IMR-90 (cell line): ENCODE measurements at regions not wholly inside any gene's neighbourhood (a gene's known extent, or its start where the extent isn't known, plus 50 kb on each side); places are given as distances from the start of the nearest gene placed in this dataset.

ENCODE experiments used
- ATAC-seq: fragments of 200-7000 bp; cut with Tn5 transposase; 2 replicates; pipeline ENCODE4 v1.9.1; 2020; ENCODE audit warnings: low read depth, mild to moderate bottlenecking, moderate library complexity
- BruUV-seq: library from RNA; stranded (reverse); fragments of 400-500 nt; replicated peaks from 2 replicates; lab custom pipeline; 2021; lab: Mats Ljungman, UMichigan
- CTCF ChIA-PET: fragments of 300-600 bp; formaldehyde crosslinking; extraction: SDS; loops from one replicate; lab custom pipeline; 2021; ENCODE audit warnings: antibody characterized with exemption; lab: Yijun Ruan, JAX
- POLR2A ChIA-PET: fragments of 300-600 bp; sonication (Branson Sonifier 250); formaldehyde crosslinking; loops from one replicate; lab custom pipeline; 2022; ENCODE audit warnings: antibody characterized with exemption; ENCODE audit not compliant: unreplicated experiment; lab: Charles Lee
- DNase-seq: peaks from one replicate; pipeline ENCODE4 v3.0.0; 2013
- H2AFZ ChIP-seq: replicated peaks from 2 replicates; pipeline ENCODE3; 2013; ENCODE audit warnings: low read length, mild to moderate bottlenecking; ENCODE audit not compliant: poor library complexity
- H2AK5ac ChIP-seq: 2 replicates; pipeline ENCODE4 v1.6.1; 2013; ENCODE audit warnings: low read depth, low read length, inconsistent platforms
- H2AK9ac ChIP-seq: replicated peaks from 2 replicates; pipeline ENCODE3; 2013; ENCODE audit warnings: mild to moderate bottlenecking, low read depth, low read length, moderate library complexity; ENCODE audit not compliant: poor library complexity
- H2BK120ac ChIP-seq: 2 replicates; pipeline ENCODE4 v1.6.1; 2013; ENCODE audit warnings: low read depth, low read length, inconsistent platforms
- H2BK15ac ChIP-seq: 3 replicates; pipeline ENCODE4 v1.6.1; 2013; ENCODE audit warnings: low read depth, low read length, inconsistent platforms
- H2BK20ac ChIP-seq: 2 replicates; pipeline ENCODE4 v1.6.1; 2013; ENCODE audit warnings: low read depth, mild to moderate bottlenecking, inconsistent platforms, low read length, moderate library complexity
- H2BK5ac ChIP-seq: 2 replicates; pipeline ENCODE4 v1.6.1; 2013; ENCODE audit warnings: mild to moderate bottlenecking, low read depth, low read length, inconsistent platforms; ENCODE audit not compliant: poor library complexity, severe bottlenecking
- H3K14ac ChIP-seq: replicated peaks from 2 replicates; pipeline ENCODE4 v1.6.1; 2013; ENCODE audit warnings: low read depth, low read length, inconsistent platforms
- H3K18ac ChIP-seq: 2 replicates; pipeline ENCODE4 v1.6.1; 2013; ENCODE audit warnings: low read depth, low read length, control low read depth
- H3K23ac ChIP-seq: 2 replicates; pipeline ENCODE4 v1.6.1; 2013; ENCODE audit warnings: low read depth, low read length, inconsistent platforms
- H3K27ac ChIP-seq: 2 replicates; pipeline ENCODE4 v1.5.1; 2013; ENCODE audit warnings: mild to moderate bottlenecking, control low read depth, low read length; ENCODE audit not compliant: insufficient read depth
- H3K27me3 ChIP-seq: 2 replicates; pipeline ENCODE4 v1.6.1; 2013; ENCODE audit warnings: low read length; ENCODE audit not compliant: control insufficient read depth, insufficient read depth
- H3K36me3 ChIP-seq: 2 replicates; pipeline ENCODE4 v1.6.1; 2013; ENCODE audit warnings: low read length, mixed read lengths; ENCODE audit not compliant: control insufficient read depth, insufficient read depth
- H3K4ac ChIP-seq: 2 replicates; pipeline ENCODE4 v1.6.1; 2013; ENCODE audit warnings: low read depth, low read length, inconsistent platforms
- H3K4me1 ChIP-seq: 2 replicates; pipeline ENCODE4 v1.6.1; 2013; ENCODE audit warnings: low read length, mixed read lengths; ENCODE audit not compliant: control insufficient read depth, insufficient read depth
- H3K4me2 ChIP-seq: 2 replicates; pipeline ENCODE4 v1.6.1; 2013; ENCODE audit warnings: low read depth, mild to moderate bottlenecking, control low read depth, low read length, moderate library complexity
- H3K4me3 ChIP-seq: 2 replicates; pipeline ENCODE4 v1.5.1; 2013; ENCODE audit warnings: low read depth, mild to moderate bottlenecking, control low read depth, low read length, moderate library complexity; ENCODE audit not compliant: insufficient read depth
- H3K56ac ChIP-seq: 2 replicates; pipeline ENCODE4 v1.6.1; 2013; ENCODE audit warnings: low read length, inconsistent platforms; ENCODE audit not compliant: insufficient read depth; ENCODE audit errors: extremely low read depth
- H3K79me1 ChIP-seq, 2 experiments: 2 replicates each; pipeline ENCODE4 v1.6.1; 2013; ENCODE audit warnings: low read length in 2 of 2, inconsistent platforms in 1 of 2, low read depth in 1 of 2
- H3K9ac ChIP-seq: 2 replicates; pipeline ENCODE4 v1.6.1; 2013; ENCODE audit warnings: low read depth, low read length, control low read depth
- H3K9me1 ChIP-seq: 2 replicates; pipeline ENCODE4 v1.6.1; 2013; ENCODE audit warnings: low read length, inconsistent platforms; ENCODE audit not compliant: insufficient read depth
- H3K9me3 ChIP-seq: 2 replicates; pipeline ENCODE4 v1.6.1; 2013; ENCODE audit warnings: low read length; ENCODE audit not compliant: control insufficient read depth, insufficient read depth
- H4K20me1 ChIP-seq: 2 replicates; pipeline ENCODE4 v1.6.1; 2013; ENCODE audit warnings: low read length, inconsistent platforms; ENCODE audit not compliant: insufficient read depth
- H4K5ac ChIP-seq: 2 replicates; pipeline ENCODE4 v1.6.1; 2013; ENCODE audit warnings: mild to moderate bottlenecking, low read depth, low read length, control low read depth
- H4K8ac ChIP-seq, 2 experiments: 2 replicates each; pipeline ENCODE4 v1.6.1; 2013; ENCODE audit warnings: low read depth in 2 of 2, low read length in 2 of 2, control low read depth in 1 of 2, inconsistent platforms in 1 of 2
- H4K91ac ChIP-seq: 2 replicates; pipeline ENCODE4 v1.6.1; 2013; ENCODE audit warnings: low read depth, low read length, inconsistent platforms; ENCODE audit not compliant: insufficient read depth
- BHLHE40 ChIP-seq: fragments of 150-350 bp; IDR thresholded peaks from 2 replicates; pipeline ENCODE4 v1.6.1; 2016; ENCODE audit warnings: mild to moderate bottlenecking, low read depth, low read length
- CEBPB ChIP-seq: IDR thresholded peaks from 2 replicates; pipeline ENCODE4 v1.6.1; 2012; ENCODE audit warnings: low read depth, low read length, improper control_type of control experiment
- CHD1 ChIP-seq: IDR thresholded peaks from 2 replicates; pipeline ENCODE4 v1.6.1; 2012; ENCODE audit warnings: low read depth, low read length, improper control_type of control experiment
- FOS ChIP-seq: fragments of 150-350 bp; IDR thresholded peaks from 2 replicates; pipeline ENCODE4 v1.6.1; 2016; ENCODE audit warnings: low read depth, low read length
- MAFK ChIP-seq: IDR thresholded peaks from 2 replicates; pipeline ENCODE4 v1.6.1; 2012; ENCODE audit warnings: low read depth, low read length, improper control_type of control experiment
- MAZ ChIP-seq: IDR thresholded peaks from 2 replicates; pipeline ENCODE4 v1.6.1; 2012; ENCODE audit warnings: low read depth, mild to moderate bottlenecking, low read length, improper control_type of control experiment, moderate library complexity, borderline replicate concordance
- MXI1 ChIP-seq: IDR thresholded peaks from 2 replicates; pipeline ENCODE4 v1.6.1; 2012; ENCODE audit warnings: low read depth, mild to moderate bottlenecking, low read length, moderate library complexity, borderline replicate concordance
- NFE2L2 ChIP-seq: fragments of 150-350 bp; IDR thresholded peaks from 2 replicates; pipeline ENCODE4 v1.6.1; 2016; ENCODE audit warnings: low read depth, mild to moderate bottlenecking, low read length
- POLR2A ChIP-seq: IDR thresholded peaks from 2 replicates; pipeline ENCODE4 v1.6.1; 2012; ENCODE audit warnings: mild to moderate bottlenecking, low read depth, low read length
- RAD21 ChIP-seq: IDR thresholded peaks from 2 replicates; pipeline ENCODE4 v1.6.1; 2012; ENCODE audit warnings: low read length, improper control_type of control experiment
- RCOR1 ChIP-seq: IDR thresholded peaks from 2 replicates; pipeline ENCODE4 v1.6.1; 2012; ENCODE audit warnings: mild to moderate bottlenecking, low read length, improper control_type of control experiment; ENCODE audit not compliant: insufficient replicate concordance
- RFX5 ChIP-seq: IDR thresholded peaks from 2 replicates; pipeline ENCODE4 v1.8.0; 2012; ENCODE audit warnings: low read depth, mild to moderate bottlenecking, low read length, moderate library complexity
- SMC3 ChIP-seq: fragments of 150-350 bp; IDR thresholded peaks from 2 replicates; pipeline ENCODE4 v1.6.1; 2016; ENCODE audit warnings: low read depth, mild to moderate bottlenecking, antibody characterized with exemption, low read length, moderate library complexity
- WGBS, 2 experiments: methylation state at CpG; one replicate each; pipeline versions ENCODE4 v1.1.5 to v1.1.7; 2013; ENCODE audit warnings: missing lambda C conversion rate in 2 of 2; ENCODE audit not compliant: insufficient read length in 1 of 2; ENCODE audit errors: extremely low coverage in 2 of 2; 5-methylcytosine and 5-hydroxymethylcytosine counted together
- dilution Hi-C: fragments of 300-500 bp; cut with HindIII; formaldehyde crosslinking; loops from one replicate; pipeline ENCODE4 v1.14.3; 2018; ENCODE audit warnings: low sequenced_read_pairs; ENCODE audit not compliant: unreplicated experiment
- in situ Hi-C: fragments of 300-500 bp; cut with MboI; formaldehyde crosslinking; loops from 3 replicates; pipeline ENCODE4 v1.14.3; 2019; ENCODE audit warnings: low sequenced_read_pairs, inconsistent platforms, mixed read lengths
- intact Hi-C: fragments of 100-400 bp; cut with micrococcal nuclease; formaldehyde crosslinking; loops from 2 replicates; pipeline ENCODE4 v1.10.0; 2022
- TF ChIP-seq, protein P1 (sequence below): fragments of 150-350 bp; IDR thresholded peaks from 2 replicates; pipeline ENCODE4 v1.6.1; 2017; ENCODE audit warnings: mild to moderate bottlenecking, antibody characterized with exemption, low read length, low read depth
- TF ChIP-seq, protein P2 (sequence below): fragments of 150-350 bp; IDR thresholded peaks from 2 replicates; pipeline ENCODE4 v1.6.1; 2016; ENCODE audit warnings: low read depth, mild to moderate bottlenecking, low read length, moderate library complexity, borderline replicate concordance
- TF ChIP-seq, protein P3 (sequence below): conservative IDR thresholded peaks from 2 replicates; pipeline ENCODE4 v1.5.1; 2012; ENCODE audit warnings: mild to moderate bottlenecking, low read depth, low read length, improper control_type of control experiment

DNA sequence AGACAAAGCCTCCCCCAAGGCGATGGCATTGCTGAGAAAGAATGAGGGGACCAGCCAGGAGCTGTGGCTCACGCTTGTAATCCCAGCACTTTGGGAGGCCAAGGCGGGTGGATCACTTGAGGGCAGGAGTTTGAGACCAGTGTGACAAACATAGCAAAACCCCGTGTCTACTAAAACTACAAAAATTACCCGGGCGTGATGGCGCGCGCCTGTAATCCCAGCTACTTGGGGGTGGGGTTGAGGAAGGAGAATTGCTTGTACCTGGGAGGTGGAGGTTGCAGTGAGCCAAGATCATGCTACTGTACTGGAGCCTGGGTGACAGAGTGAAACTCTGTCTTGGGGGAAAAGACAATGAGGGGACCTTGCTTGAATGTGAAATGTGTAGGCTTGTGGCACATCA, 402.4 kb upstream of the C2CD4B start:
- intact Hi-C loops (loop anchor here (5.0 kb wide), 1 partner anchor 175 kb away; the partner anchor contains the start of gene TLN2), in situ Hi-C loops (no loop called here), dilution Hi-C loops (no loop called here)
- H3K23ac ChIP-seq: no peak overlapping the region
- CTCF ChIA-PET: no interaction called here
- H2BK120ac ChIP-seq: no peak overlapping the region
- no peak overlapping the region for H3K4me2 ChIP-seq
- no peak overlapping the region for H3K27ac ChIP-seq
- H4K8ac ChIP-seq: no peak overlapping the region
- no TSS peak for BruUV-seq
- H4K20me1 ChIP-seq: peaks cover 25% of the 10 kb centered on the region
- H2BK15ac ChIP-seq: no peak overlapping the region
- H3K9me1 ChIP-seq: peaks cover 12% of the 10 kb centered on the region; the same call in 1 of the 2 replicates
- DNase-seq: no peak
- no peaks in the 10 kb centered on the region for H3K9me3 ChIP-seq
- H3K18ac ChIP-seq: no peak overlapping the region
- H2AFZ ChIP-seq: no peak overlapping the region
- TF ChIP-seq FOS (no peak), POLR2A (no peak), CEBPB (no peak), MXI1 (no peak), MAZ (no peak), SMC3 (no peak), CHD1 (no peak), RFX5 (no peak), RAD21 (no peak), MAFK (no peak), NFE2L2 (no peak), BHLHE40 (no peak), RCOR1 (no peak)
- TF ChIP-seq, protein P1, sequence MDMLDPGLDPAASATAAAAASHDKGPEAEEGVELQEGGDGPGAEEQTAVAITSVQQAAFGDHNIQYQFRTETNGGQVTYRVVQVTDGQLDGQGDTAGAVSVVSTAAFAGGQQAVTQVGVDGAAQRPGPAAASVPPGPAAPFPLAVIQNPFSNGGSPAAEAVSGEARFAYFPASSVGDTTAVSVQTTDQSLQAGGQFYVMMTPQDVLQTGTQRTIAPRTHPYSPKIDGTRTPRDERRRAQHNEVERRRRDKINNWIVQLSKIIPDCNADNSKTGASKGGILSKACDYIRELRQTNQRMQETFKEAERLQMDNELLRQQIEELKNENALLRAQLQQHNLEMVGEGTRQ: no peak
- TF ChIP-seq, protein P2, sequence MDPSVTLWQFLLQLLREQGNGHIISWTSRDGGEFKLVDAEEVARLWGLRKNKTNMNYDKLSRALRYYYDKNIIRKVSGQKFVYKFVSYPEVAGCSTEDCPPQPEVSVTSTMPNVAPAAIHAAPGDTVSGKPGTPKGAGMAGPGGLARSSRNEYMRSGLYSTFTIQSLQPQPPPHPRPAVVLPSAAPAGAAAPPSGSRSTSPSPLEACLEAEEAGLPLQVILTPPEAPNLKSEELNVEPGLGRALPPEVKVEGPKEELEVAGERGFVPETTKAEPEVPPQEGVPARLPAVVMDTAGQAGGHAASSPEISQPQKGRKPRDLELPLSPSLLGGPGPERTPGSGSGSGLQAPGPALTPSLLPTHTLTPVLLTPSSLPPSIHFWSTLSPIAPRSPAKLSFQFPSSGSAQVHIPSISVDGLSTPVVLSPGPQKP: no peak
- TF ChIP-seq, protein P3, sequence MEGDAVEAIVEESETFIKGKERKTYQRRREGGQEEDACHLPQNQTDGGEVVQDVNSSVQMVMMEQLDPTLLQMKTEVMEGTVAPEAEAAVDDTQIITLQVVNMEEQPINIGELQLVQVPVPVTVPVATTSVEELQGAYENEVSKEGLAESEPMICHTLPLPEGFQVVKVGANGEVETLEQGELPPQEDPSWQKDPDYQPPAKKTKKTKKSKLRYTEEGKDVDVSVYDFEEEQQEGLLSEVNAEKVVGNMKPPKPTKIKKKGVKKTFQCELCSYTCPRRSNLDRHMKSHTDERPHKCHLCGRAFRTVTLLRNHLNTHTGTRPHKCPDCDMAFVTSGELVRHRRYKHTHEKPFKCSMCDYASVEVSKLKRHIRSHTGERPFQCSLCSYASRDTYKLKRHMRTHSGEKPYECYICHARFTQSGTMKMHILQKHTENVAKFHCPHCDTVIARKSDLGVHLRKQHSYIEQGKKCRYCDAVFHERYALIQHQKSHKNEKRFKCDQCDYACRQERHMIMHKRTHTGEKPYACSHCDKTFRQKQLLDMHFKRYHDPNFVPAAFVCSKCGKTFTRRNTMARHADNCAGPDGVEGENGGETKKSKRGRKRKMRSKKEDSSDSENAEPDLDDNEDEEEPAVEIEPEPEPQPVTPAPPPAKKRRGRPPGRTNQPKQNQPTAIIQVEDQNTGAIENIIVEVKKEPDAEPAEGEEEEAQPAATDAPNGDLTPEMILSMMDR: no peak
- no peak for ATAC-seq
- no peaks in the 10 kb centered on the region for H3K36me3 ChIP-seq
- peaks cover 14% of the 10 kb centered on the region for H3K4me1 ChIP-seq
- H3K9ac ChIP-seq: no peak overlapping the region
- H3K4me3 ChIP-seq: no peak overlapping the region
- H2BK5ac ChIP-seq: no peak overlapping the region
- peaks cover 21% of the 10 kb centered on the region for H3K27me3 ChIP-seq
- no peak overlapping the region for H3K4ac ChIP-seq
- no peak overlapping the region for H4K5ac ChIP-seq
- H4K91ac ChIP-seq: no peak overlapping the region
- no peak overlapping the region for H3K56ac ChIP-seq
- POLR2A ChIA-PET: no interaction called here
- no peak overlapping the region for H3K14ac ChIP-seq
- H3K79me1 ChIP-seq: peaks cover 0 to 6% of the 10 kb centered on the region in 2 experiments; a peak in 1 of 4 replicates
- no CpG with 5 or more reads among the region's 9 CpGs for WGBS, 2 experiments
- H2BK20ac ChIP-seq: no peak overlapping the region
- no peak overlapping the region for H2AK5ac ChIP-seq
- H2AK9ac ChIP-seq: no peak overlapping the region
